Progenitor cell of endocrine pancreas (in vitro differentiated cells): ENCODE measurements at regions not wholly inside any gene's neighbourhood (a gene's known extent, or its start where the extent isn't known, plus 50 kb on each side); places are given as distances from the start of the nearest gene placed in this dataset.

ENCODE experiments used
- DNase-seq: peaks from one replicate; pipeline ENCODE4 v3.0.0; 2021; ENCODE audit warnings: low spot score; ENCODE audit not compliant: unreplicated experiment
- H3K27ac Mint-ChIP-seq: 2 replicates; pipeline ENCODE4 v1.8.0; 2021; ENCODE audit warnings: mild to moderate bottlenecking, moderate library complexity, mixed read lengths
- H3K27me3 Mint-ChIP-seq: 2 replicates; pipeline ENCODE4 v1.8.0; 2021; ENCODE audit warnings: mixed read lengths
- H3K36me3 Mint-ChIP-seq: 2 replicates; pipeline ENCODE4 v1.8.0; 2022; ENCODE audit warnings: mixed read lengths; ENCODE audit not compliant: insufficient read depth
- H3K4me1 Mint-ChIP-seq: 2 replicates; pipeline ENCODE4 v1.8.0; 2021; ENCODE audit warnings: low read depth, mixed read lengths
- H3K4me3 Mint-ChIP-seq: 2 replicates; pipeline ENCODE4 v1.8.0; 2021; ENCODE audit warnings: low read depth, mild to moderate bottlenecking, moderate library complexity, mixed read lengths
- H3K9me3 Mint-ChIP-seq: 2 replicates; pipeline ENCODE4 v1.8.0; 2021; ENCODE audit warnings: low read depth, mixed read lengths
- TF ChIP-seq, protein P1 (sequence below): fragments of 200-600 bp; sonication (generic); IDR thresholded peaks from one replicate; pipeline ENCODE4 v1.5.0; 2021; ENCODE audit warnings: antibody characterized with exemption, mild to moderate bottlenecking; ENCODE audit not compliant: unreplicated experiment

DNA sequence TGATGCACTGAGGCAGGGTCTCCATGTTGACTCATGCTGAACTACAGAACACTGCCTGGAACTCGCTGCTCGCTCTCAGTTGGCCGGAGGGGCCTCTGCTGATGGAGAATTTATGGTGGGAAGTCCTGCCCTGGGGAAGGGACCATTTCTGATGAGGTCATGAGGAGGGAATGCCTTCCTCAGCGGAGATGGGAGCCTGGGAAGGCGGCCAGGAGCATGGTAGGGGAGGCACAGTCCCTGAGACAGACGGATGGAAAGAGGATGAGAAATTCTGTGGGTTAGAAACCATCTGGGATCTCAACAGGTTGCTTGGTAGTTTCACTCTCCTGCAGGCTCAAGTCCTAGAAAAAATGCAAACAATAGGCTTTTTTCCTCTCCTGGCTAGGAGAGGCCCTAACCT is 56.8 kb upstream of the TPM1 start:
- TF ChIP-seq, protein P1, sequence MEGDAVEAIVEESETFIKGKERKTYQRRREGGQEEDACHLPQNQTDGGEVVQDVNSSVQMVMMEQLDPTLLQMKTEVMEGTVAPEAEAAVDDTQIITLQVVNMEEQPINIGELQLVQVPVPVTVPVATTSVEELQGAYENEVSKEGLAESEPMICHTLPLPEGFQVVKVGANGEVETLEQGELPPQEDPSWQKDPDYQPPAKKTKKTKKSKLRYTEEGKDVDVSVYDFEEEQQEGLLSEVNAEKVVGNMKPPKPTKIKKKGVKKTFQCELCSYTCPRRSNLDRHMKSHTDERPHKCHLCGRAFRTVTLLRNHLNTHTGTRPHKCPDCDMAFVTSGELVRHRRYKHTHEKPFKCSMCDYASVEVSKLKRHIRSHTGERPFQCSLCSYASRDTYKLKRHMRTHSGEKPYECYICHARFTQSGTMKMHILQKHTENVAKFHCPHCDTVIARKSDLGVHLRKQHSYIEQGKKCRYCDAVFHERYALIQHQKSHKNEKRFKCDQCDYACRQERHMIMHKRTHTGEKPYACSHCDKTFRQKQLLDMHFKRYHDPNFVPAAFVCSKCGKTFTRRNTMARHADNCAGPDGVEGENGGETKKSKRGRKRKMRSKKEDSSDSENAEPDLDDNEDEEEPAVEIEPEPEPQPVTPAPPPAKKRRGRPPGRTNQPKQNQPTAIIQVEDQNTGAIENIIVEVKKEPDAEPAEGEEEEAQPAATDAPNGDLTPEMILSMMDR, result no peak
- peaks cover 2% of the 10 kb centered on the region for H3K4me1 Mint-ChIP-seq
- no peak for DNase-seq
- no peak overlapping the region for H3K4me3 Mint-ChIP-seq
- H3K36me3 Mint-ChIP-seq, result no peaks in the 10 kb centered on the region
- H3K27ac Mint-ChIP-seq, result no peak overlapping the region
- peaks cover 6% of the 10 kb centered on the region for H3K27me3 Mint-ChIP-seq
- H3K9me3 Mint-ChIP-seq, result peaks cover 6% of the 10 kb centered on the region

DNA sequence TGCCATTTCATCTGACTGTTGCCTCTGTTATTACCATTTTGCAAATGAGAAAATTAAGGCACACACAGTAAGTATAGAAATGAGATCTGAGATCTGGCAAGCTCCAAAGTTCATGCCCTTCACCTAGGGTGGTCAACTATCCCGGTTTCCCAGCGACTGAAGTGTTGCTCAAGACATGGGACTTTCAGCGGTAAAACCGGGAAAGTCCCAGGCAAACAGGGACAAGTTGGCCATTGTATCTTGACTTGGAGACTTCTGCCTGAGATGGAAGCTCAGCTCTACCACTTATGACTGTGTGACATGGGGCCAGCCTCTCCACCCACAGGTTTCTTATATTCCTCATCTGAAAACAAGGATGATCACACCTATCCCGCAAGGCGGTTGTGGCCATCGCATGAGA is 55.6 kb upstream of the TPM1 start:
- no peak overlapping the region for H3K27ac Mint-ChIP-seq
- H3K4me3 Mint-ChIP-seq, result no peak overlapping the region
- H3K4me1 Mint-ChIP-seq, result peaks cover 2% of the 10 kb centered on the region
- H3K9me3 Mint-ChIP-seq, result peaks cover 6% of the 10 kb centered on the region
- peaks cover 6% of the 10 kb centered on the region for H3K27me3 Mint-ChIP-seq
- no peaks in the 10 kb centered on the region for H3K36me3 Mint-ChIP-seq
- DNase-seq, result no peak
- TF ChIP-seq, protein P1, result no peak

DNA sequence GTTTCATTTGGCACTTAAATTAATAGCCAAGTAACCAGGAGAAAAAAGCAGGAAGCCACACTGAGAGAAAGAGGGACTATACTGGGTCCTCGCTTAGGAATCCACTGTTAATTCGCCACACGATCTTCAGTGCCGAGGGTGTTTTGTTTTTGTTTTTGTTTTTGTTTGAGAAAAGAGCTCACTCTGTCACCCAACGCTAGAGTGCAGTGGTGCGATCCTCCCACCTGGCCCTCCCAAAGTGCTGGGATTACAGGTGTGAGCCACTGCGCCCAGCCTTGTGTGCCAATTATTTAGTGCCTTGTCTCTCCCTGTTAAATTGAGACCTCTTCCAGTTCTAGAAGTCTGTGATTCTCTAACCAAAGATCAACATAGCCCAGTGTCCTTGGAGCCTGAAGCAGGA is 53.8 kb upstream of the TPM1 start:
- Mint-ChIP-seq H3K4me3 (no peak overlapping the region), H3K27ac (no peak overlapping the region), H3K36me3 (no peaks in the 10 kb centered on the region), H3K4me1 (peaks cover 4% of the 10 kb centered on the region), H3K27me3 (peaks cover 6% of the 10 kb centered on the region), H3K9me3 (peaks cover 6% of the 10 kb centered on the region)
- TF ChIP-seq, protein P1, result no peak
- no peak for DNase-seq

DNA sequence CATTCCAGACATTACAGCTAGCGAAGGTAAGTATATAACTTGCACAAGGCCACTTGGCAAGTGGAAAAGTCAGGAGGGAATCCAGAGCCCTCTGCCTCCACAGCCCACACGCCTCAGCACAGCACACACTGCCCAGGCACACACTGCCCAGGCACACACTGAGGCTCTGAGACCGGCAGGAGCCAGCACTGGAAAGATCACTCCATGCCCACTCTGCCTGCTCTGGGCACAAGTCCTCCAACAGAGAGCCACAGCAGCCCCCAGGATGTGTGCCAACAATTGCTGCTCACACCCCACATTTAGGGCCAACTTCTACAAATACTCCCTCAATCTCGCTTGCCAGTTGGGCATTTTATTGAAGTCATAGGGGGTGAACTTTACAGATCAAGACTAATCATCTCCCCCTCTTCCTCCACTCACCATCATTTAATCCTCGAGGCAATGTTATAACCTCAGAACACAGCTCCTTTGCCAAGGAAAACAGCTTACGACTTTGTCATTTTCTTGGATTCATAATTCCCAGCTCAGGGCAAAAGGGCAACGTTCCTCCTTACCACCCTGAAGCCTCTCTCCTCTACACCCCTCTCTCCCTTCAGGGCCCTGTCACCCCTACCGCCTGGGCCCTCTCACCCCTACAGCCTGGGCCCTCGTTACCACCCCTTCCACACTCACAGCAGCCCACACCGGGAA is 53.0 kb upstream of the TPM1 start:
- no peak overlapping the region for H3K27ac Mint-ChIP-seq
- H3K27me3 Mint-ChIP-seq, result peaks cover 6% of the 10 kb centered on the region
- no peak for DNase-seq
- TF ChIP-seq, protein P1, result no peak
- no peaks in the 10 kb centered on the region for H3K36me3 Mint-ChIP-seq
- H3K9me3 Mint-ChIP-seq, result peaks cover 6% of the 10 kb centered on the region
- peaks cover 4% of the 10 kb centered on the region for H3K4me1 Mint-ChIP-seq
- H3K4me3 Mint-ChIP-seq, result no peak overlapping the region

DNA sequence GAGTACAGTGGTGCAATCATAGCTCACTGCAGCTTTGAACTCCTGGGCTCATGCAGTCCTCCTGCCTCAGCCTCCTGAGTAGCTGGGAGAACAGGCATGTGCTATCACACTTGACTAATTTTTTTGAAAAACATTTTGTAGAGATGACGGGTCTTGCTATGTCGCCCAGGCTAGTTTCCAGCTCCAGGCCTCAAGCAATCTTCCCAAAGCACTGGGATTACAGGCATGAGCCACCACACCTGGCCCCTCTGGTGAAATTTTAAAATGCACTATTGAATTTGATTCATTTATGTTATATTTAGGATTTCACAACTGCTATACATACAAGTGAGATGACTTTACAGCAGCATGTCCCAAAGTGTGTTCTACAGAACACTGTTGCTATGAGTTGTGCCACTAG is 50.8 kb upstream of the TPM1 start:
- Mint-ChIP-seq H3K36me3 (no peaks in the 10 kb centered on the region), H3K27ac (no peak overlapping the region), H3K27me3 (peaks cover 6% of the 10 kb centered on the region), H3K4me1 (peaks cover 2% of the 10 kb centered on the region), H3K4me3 (no peak overlapping the region), H3K9me3 (peaks cover 6% of the 10 kb centered on the region)
- DNase-seq, result no peak
- TF ChIP-seq, protein P1, result no peak
